Umbilical cord (tissue), 1 donor: ENCODE measurements at regions not wholly inside any gene's neighbourhood (a gene's known extent, or its start where the extent isn't known, plus 50 kb on each side); places are given as distances from the start of the nearest gene placed in this dataset.
A peak's percentile ranks its signal among the peaks of the same experiment; 100 is the strongest.
"Not testable (repeated sequence)": the region's sequence is repeated elsewhere in the genome, so short reads cannot be mapped to it uniquely, and the experiment has no call there.

Experiments
- DNase-seq: peaks from one replicate; pipeline ENCODE4 v3.0.0-alpha.2; 2015; ENCODE audit warnings: low spot score

- DNase-seq = no peak
Observed at GRCh38 chr12:88716240-88716639, 136.0 kb upstream of the KITLG start.

DNA sequence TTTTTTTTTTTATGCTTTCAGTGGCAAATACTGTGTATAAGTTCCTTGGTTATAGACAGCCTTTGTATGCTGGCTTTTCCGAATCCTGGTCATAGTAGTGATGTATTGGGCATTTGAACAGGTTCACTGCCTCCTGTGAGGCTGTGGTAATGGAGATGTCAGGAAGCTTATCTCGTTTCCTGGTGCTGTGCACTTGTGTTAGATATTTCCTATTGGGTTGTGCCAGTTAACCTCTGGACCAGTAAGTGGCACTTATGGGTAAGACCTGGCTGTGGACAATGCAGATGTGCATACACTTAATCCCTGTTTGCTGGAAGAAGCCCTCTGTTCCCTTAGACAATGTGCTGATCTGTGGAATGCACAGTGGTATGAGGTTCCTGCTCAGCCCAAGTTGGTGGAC is 135.4 kb upstream of the KITLG start:
- DNase-seq = no peak

GRCh38 chr12:88714263-88714882 is 134.1 kb upstream of the KITLG start:
- DNase-seq = not testable (repeated sequence)

- DNase-seq = no peak
Observed at GRCh38 chr12:88707800-88708199, 127.5 kb upstream of the KITLG start.

GRCh38 chr12:88706286-88706685 is 126.0 kb upstream of the KITLG start:
- DNase-seq = no peak

- DNase-seq = no peak
Observed at GRCh38 chr12:88703790-88704189, 123.5 kb upstream of the KITLG start.

GRCh38 chr12:88698471-88698870 is 118.2 kb upstream of the KITLG start:
- DNase-seq = no peak

GRCh38 chr12:88693837-88694445 is 113.7 kb upstream of the KITLG start:
- DNase-seq = no peak

- no peak for DNase-seq
Observed at GRCh38 chr12:88691811-88692210, 111.5 kb upstream of the KITLG start.

GRCh38 chr12:88684610-88685009 is 104.3 kb upstream of the KITLG start:
- no peak for DNase-seq

DNA sequence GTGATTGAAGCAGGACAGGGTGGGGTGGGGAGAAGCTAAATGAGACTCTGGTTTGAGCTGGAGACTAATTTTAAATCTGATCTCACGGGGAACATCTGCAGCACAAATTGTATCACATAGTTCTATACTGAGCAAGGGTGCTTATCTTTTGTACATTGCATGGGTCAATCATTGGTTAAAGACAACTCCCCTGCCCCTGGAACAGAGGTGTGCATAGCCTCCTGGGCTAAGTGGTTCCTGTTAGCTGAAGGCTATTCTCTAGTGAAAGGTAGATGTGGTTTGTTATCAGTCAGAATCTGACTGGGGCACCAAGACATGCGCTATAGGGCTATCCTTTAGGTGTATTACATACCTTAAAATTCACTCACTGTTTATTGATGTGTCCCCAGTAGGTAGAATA is 103.9 kb upstream of the KITLG start:
- DNase-seq = no peak

GRCh38 chr12:88683628-88684027 is 103.4 kb upstream of the KITLG start:
- DNase-seq = no peak

DNA sequence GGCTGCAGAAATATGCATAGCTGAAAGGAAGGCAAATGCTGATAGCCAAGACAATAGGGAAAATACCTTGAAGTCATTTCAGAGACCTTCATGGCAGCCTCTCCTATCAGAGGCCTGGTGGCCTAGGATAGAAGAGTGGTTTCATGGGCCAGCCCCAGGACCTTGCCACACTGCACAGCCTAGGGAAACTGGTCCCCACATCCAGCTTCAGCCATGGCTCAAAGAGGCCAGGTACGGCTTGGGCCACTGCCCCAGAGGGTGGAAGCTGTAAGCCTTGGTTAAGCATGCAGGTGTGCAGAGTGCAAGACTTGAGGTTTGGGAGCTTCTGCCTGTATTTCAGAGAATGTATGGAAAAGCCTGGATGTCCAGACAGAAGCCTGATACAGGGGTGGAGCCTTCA is 101.0 kb upstream of the KITLG start:
- no peak for DNase-seq

- DNase-seq = peak; percentile 10
Observed at GRCh38 chr12:88677464-88677863, 97.2 kb upstream of the KITLG start.

DNA sequence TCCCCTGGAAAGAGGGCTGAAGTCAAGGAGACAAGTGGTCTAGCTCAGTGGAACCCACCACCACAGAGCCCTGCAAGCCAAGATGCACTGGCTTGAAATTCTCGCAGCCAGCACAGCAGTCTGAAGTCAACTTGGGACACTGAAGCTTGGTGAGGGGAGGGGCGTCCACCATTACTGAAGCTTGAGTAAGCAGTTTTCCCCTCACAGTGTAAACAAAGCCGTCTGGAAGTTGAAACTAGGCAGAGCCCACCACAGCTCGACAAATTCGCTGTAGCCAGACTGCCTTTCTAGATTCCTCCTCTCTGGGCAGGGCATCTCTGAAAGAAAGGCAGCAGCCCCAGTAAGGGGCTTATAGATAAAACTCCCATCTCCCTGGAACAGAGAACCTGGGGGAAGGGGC is 87.3 kb upstream of the KITLG start:
- DNase-seq = not testable (repeated sequence)

GRCh38 chr12:88665071-88665470 is 84.8 kb upstream of the KITLG start:
- no peak for DNase-seq

GRCh38 chr12:88662961-88663360 is 82.7 kb upstream of the KITLG start:
- DNase-seq = no peak

GRCh38 chr12:88662093-88662492 is 81.8 kb upstream of the KITLG start:
- DNase-seq = no peak

DNA sequence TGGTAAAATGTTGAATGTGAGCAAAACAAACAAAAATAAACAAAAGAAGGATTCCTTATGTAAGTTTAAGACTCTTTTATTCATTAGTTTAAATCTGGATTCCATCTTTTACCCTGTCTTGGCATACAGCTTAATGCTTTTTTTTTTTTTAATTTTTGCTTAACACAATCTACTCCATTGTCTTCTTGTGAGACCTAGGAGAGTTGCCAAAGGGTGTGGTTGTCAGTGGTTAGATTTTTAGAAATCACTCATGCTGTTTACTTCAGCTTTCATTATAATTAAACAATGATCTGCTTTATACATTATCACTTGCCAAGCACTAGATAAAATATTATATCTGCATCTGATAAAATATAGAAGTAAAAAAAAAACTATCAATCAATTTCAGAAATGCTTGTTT is 77.7 kb upstream of the KITLG start:
- DNase-seq = no peak

DNA sequence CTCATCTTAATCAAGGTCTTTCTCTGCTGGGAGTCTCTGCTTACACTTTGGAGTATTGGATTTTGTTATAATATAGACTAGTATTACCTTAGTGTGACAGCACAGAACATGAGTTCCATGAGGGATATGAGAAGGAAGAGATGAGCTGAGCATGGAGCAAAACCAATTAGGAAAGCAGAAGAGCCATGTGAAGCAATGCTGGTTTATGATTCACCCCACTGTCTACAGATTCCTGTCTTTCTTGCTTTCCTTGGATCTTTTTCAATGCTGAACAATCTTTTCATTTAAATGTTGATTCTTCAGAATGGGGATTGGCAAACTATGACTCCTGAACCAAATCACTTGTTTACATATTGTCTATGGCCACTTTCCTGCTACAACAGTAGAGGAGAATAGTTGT is 70.4 kb upstream of the KITLG start:
- DNase-seq = no peak

- no peak for DNase-seq
Observed at GRCh38 chr12:88648625-88649024, 68.4 kb upstream of the KITLG start.

DNA sequence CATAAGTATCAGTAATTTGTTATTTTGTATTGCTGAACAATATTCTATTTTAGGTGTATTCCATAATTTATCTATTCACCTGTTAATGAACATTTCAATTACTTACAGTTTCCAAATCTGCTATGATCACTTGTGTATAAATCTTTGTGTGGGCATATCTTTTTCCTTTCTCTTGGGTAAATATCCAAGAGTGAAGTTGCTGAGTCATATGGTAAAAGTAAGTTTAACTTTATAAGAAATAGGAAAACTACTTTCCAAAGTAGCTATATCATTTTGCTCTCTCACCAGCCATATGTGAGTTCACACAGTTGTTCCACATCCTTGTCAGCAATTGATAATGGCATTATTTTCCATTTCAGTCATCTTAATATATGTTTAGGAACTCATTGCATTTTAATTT is 66.6 kb upstream of the KITLG start:
- no peak for DNase-seq

DNA sequence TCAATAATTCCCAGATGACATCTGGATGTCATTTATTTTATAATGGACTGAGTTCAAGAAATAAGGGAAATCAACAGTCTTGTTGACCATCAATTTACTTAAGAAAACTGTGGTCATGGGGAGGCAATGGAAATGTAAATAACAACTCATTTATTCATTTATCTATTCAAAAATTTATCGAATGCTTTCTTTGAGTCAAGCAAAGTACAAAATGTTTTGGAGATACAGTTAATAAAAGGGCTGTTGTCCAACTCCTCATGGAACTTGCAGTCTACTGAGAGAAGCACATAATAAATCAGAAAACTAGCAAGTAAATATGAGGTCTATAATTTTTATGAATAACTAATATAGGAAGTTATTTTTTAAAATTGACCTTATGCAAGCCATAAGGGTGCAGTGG is 65.5 kb upstream of the KITLG start:
- no peak for DNase-seq
